Islet precursor cell (in vitro differentiated cells): ENCODE measurements at regions not wholly inside any gene's neighbourhood (a gene's known extent, or its start where the extent isn't known, plus 50 kb on each side); places are given as distances from the start of the nearest gene placed in this dataset.

Experiments used
- DNase-seq: peaks from one replicate; pipeline ENCODE4 v3.0.0-alpha.2; 2018

GRCh38 chr7:131000873-131001272, 266.9 kb upstream of the KLF14 start:
- peak; percentile 73 for DNase-seq

GRCh38 chr7:131002600-131002999, 268.6 kb upstream of the KLF14 start:
- DNase-seq, result no peak

- DNase-seq, result no peak
Measured at GRCh38 chr7:131003634-131004033, 269.6 kb upstream of the KLF14 start.

- no peak for DNase-seq
Measured at GRCh38 chr7:131004371-131004770, 270.4 kb upstream of the KLF14 start.

GRCh38 chr7:131007439-131008330, 273.7 kb upstream of the KLF14 start:
- peak; percentile 70 for DNase-seq

GRCh38 chr7:131008840-131009711, 275.1 kb upstream of the KLF14 start:
- DNase-seq, result no peak

- DNase-seq, result peak; percentile 37
Measured at GRCh38 chr7:131010029-131010716, 276.2 kb upstream of the KLF14 start.

- DNase-seq, result no peak
Measured at GRCh38 chr7:131010717-131011431, 276.9 kb upstream of the KLF14 start.

GRCh38 chr7:131011432-131011742, 277.4 kb upstream of the KLF14 start:
- DNase-seq, result no peak

GRCh38 chr7:131011976-131012375, 278.0 kb upstream of the KLF14 start:
- no peak for DNase-seq

- DNase-seq, result no peak
Measured at GRCh38 chr7:131012477-131013031, 278.5 kb upstream of the KLF14 start.

- DNase-seq, result no peak
Measured at GRCh38 chr7:131013716-131014115, 279.7 kb upstream of the KLF14 start.

GRCh38 chr7:131014906-131015656, 281.1 kb upstream of the KLF14 start:
- no peak for DNase-seq

GRCh38 chr7:131015657-131015958, 281.6 kb upstream of the KLF14 start:
- DNase-seq, result no peak

GRCh38 chr7:131016230-131016629, 282.2 kb upstream of the KLF14 start:
- DNase-seq, result no peak

GRCh38 chr7:131019351-131019750, 285.3 kb upstream of the KLF14 start:
- DNase-seq, result no peak

GRCh38 chr7:131020759-131021261, 286.8 kb upstream of the KLF14 start:
- DNase-seq, result no peak

GRCh38 chr7:131021460-131021859, 287.5 kb upstream of the KLF14 start:
- no peak for DNase-seq

GRCh38 chr7:131021902-131022301, 287.9 kb upstream of the KLF14 start:
- no peak for DNase-seq

GRCh38 chr7:131026297-131027000, 292.4 kb upstream of the KLF14 start:
- no peak for DNase-seq

- peak; percentile 82 for DNase-seq
Measured at GRCh38 chr7:131027287-131027773, 293.3 kb upstream of the KLF14 start.
